A673 (cell line): ENCODE measurements at regions not wholly inside any gene's neighbourhood (a gene's known extent, or its start where the extent isn't known, plus 50 kb on each side); places are given as distances from the start of the nearest gene placed in this dataset.

Experiments used
- BruUV-seq: library from RNA; stranded (reverse); fragments of 400-500 nt; replicated peaks from 2 replicates; lab custom pipeline; 2021; lab: Mats Ljungman, UMichigan
- CTCF ChIA-PET: fragments of 300-600 bp; sonication (Branson Sonifier 250); formaldehyde crosslinking; loops from one replicate; lab custom pipeline; 2022; ENCODE audit warnings: antibody characterized with exemption; lab: Charles Lee
- POLR2A ChIA-PET: fragments of 300-600 bp; sonication (Branson Sonifier 250); formaldehyde crosslinking; loops from one replicate; lab custom pipeline; 2022; ENCODE audit warnings: antibody characterized with exemption; ENCODE audit not compliant: low non-redundant PET; lab: Charles Lee
- DNase-seq: peaks from one replicate; pipeline ENCODE4 v3.0.0-alpha.2; 2015; ENCODE audit warnings: low spot score
- H3K27ac ChIP-seq: fragments of 200-600 bp; sonication (generic); 2 replicates; pipeline ENCODE4 v1.5.1; 2016; ENCODE audit warnings: mixed run types, low read depth, mild to moderate bottlenecking, mixed read lengths, antibody characterized with exemption, low read length; ENCODE audit not compliant: poor library complexity, severe bottlenecking
- H3K27me3 ChIP-seq: fragments of 200-600 bp; sonication (generic); replicated peaks from 2 replicates; pipeline ENCODE4 v1.6.1; 2017; ENCODE audit warnings: mixed run types, low read depth, mild to moderate bottlenecking, mixed read lengths, antibody characterized with exemption, low read length; ENCODE audit not compliant: insufficient read depth, poor library complexity
- H3K36me3 ChIP-seq: fragments of 200-600 bp; sonication (generic); 2 replicates; pipeline ENCODE4 v1.6.1; 2016; ENCODE audit warnings: mixed run types, mild to moderate bottlenecking, mixed read lengths, antibody characterized with exemption, low read length; ENCODE audit not compliant: insufficient read depth, poor library complexity, severe bottlenecking
- H3K4me1 ChIP-seq: fragments of 200-600 bp; sonication (generic); 2 replicates; pipeline ENCODE4 v1.6.1; 2017; ENCODE audit warnings: mixed run types, mild to moderate bottlenecking, mixed read lengths, antibody characterized with exemption, low read length; ENCODE audit not compliant: insufficient read depth, poor library complexity, severe bottlenecking
- H3K4me3 ChIP-seq: fragments of 200-600 bp; sonication (generic); 2 replicates; pipeline ENCODE4 v1.5.1; 2016; ENCODE audit warnings: low read depth, mixed run types, mild to moderate bottlenecking, mixed read lengths, low read length; ENCODE audit not compliant: poor library complexity, severe bottlenecking
- H3K9me3 ChIP-seq: fragments of 200-600 bp; sonication (generic); 2 replicates; pipeline ENCODE4 v1.6.1; 2016; ENCODE audit warnings: mixed run types, low read depth, mild to moderate bottlenecking, mixed read lengths, antibody characterized with exemption, low read length; ENCODE audit not compliant: poor library complexity, severe bottlenecking
- CTCF ChIP-seq: fragments of 300-800, 200-600 bp; sonication (generic); conservative IDR thresholded peaks from 2 replicates; pipeline ENCODE4 v1.5.1; 2017; ENCODE audit warnings: low read depth, mild to moderate bottlenecking, antibody characterized with exemption, low read length, moderate library complexity, mixed read lengths
- EZH2 ChIP-seq: fragments of 200-600 bp; sonication (generic); IDR thresholded peaks from 2 replicates; pipeline ENCODE4 v1.6.1; 2017; ENCODE audit warnings: borderline replicate concordance, low read depth, mild to moderate bottlenecking, mixed read lengths, antibody characterized with exemption, low read length; ENCODE audit not compliant: poor library complexity, severe bottlenecking
- intact Hi-C: fragments of 100-400 bp; cut with micrococcal nuclease; formaldehyde crosslinking; loops from one replicate; pipeline ENCODE4 v1.10.0; 2022; ENCODE audit not compliant: unreplicated experiment

GRCh38 chr15:60062826-60063225 is 58.7 kb downstream of the FOXB1 start:
- DNase-seq: no peak
- ChIA-PET CTCF (interaction anchor here (0.6 kb wide), 1 partner anchor 12 kb away, joined by 5 read pairs; no protein-coding TSS in a partner anchor), POLR2A (no interaction called here)

GRCh38 chr15:60065951-60066350 is 61.8 kb downstream of the FOXB1 start:
- intact Hi-C loops: no loop called here
- POLR2A ChIA-PET: no interaction called here
- Histone ChIP-seq H3K36me3 (no peaks in the 10 kb centered on the region), H3K4me1 (no peaks in the 10 kb centered on the region), H3K27ac (no peak overlapping the region), H3K4me3 (no peak overlapping the region), H3K27me3 (no peaks in the 10 kb centered on the region), H3K9me3 (peaks cover 10% of the 10 kb centered on the region)
- no peak for DNase-seq
- CTCF ChIA-PET: no interaction called here
- no TSS peak for BruUV-seq
- no peak for TF ChIP-seq CTCF
- TF ChIP-seq EZH2: no peak

More at GRCh38 chr15:60062826-60063225, 58.7 kb downstream of the FOXB1 start:
- Histone ChIP-seq H3K4me1 (no peaks in the 10 kb centered on the region), H3K9me3 (peaks cover 10% of the 10 kb centered on the region), H3K4me3 (no peak overlapping the region), H3K27me3 (no peaks in the 10 kb centered on the region), H3K36me3 (no peaks in the 10 kb centered on the region), H3K27ac (no peak overlapping the region)
- intact Hi-C loops: no loop called here
- TF ChIP-seq CTCF: no peak
- TF ChIP-seq EZH2: no peak
- no TSS peak for BruUV-seq

- no peaks in the 10 kb centered on the region for H3K27me3 ChIP-seq
- CTCF ChIA-PET: no interaction called here
- BruUV-seq: no TSS peak
- POLR2A ChIA-PET: no interaction called here
- H3K4me1 ChIP-seq: no peaks in the 10 kb centered on the region
- no peaks in the 10 kb centered on the region for H3K9me3 ChIP-seq
- peak; percentile 3 for DNase-seq
- H3K36me3 ChIP-seq: no peaks in the 10 kb centered on the region
- TF ChIP-seq EZH2 (no peak), CTCF (no peak)
- intact Hi-C loops: no loop called here
- H3K27ac ChIP-seq: no peak overlapping the region
- no peak overlapping the region for H3K4me3 ChIP-seq
These were observed 66.9 kb downstream of the FOXB1 start for GRCh38 chr15:60070838-60071493.
